Astrocyte of the cerebellum (primary cell): ENCODE measurements at regions not wholly inside any gene's neighbourhood (a gene's known extent, or its start where the extent isn't known, plus 50 kb on each side); places are given as distances from the start of the nearest gene placed in this dataset.

ENCODE experiments used
- DNase-seq: peaks from one replicate; pipeline ENCODE4 v3.0.0-alpha.2; 2011; ENCODE audit warnings: low read depth
- H3K4me3 ChIP-seq: 2 replicates; pipeline ENCODE4 v1.5.1; 2011; ENCODE audit warnings: mild to moderate bottlenecking, low read depth, low read length, moderate library complexity
- CTCF ChIP-seq: IDR thresholded peaks from 2 replicates; pipeline ENCODE4 v1.5.1; 2012; ENCODE audit warnings: low read length, low read depth, moderate library complexity, mild to moderate bottlenecking; ENCODE audit errors: missing control alignments
- in situ Hi-C: cut with HindIII; loops from 2 replicates; pipeline ENCODE4 v1.10.0; 2017; ENCODE audit warnings: low sequenced_read_pairs

GRCh38 chr3:117660941-117661817 lies 951.6 kb downstream of the TUSC7 start:
- in situ Hi-C loops, result no loop called here
- TF ChIP-seq CTCF, result no peak
- peak; percentile 94 for DNase-seq
- no peak overlapping the region for H3K4me3 ChIP-seq

- TF ChIP-seq CTCF, result no peak
- no peak for DNase-seq
- no peak overlapping the region for H3K4me3 ChIP-seq
- in situ Hi-C loops, result no loop called here
Measured at GRCh38 chr3:117661818-117662095, 952.2 kb downstream of the TUSC7 start.

- no peak overlapping the region for H3K4me3 ChIP-seq
- no peak for TF ChIP-seq CTCF
- no peak for DNase-seq
- in situ Hi-C loops, result no loop called here
Measured at GRCh38 chr3:117665296-117665695, 955.7 kb downstream of the TUSC7 start.

GRCh38 chr3:117666325-117666724 lies 956.7 kb downstream of the TUSC7 start:
- in situ Hi-C loops, result no loop called here
- no peak for DNase-seq
- H3K4me3 ChIP-seq, result no peak overlapping the region
- TF ChIP-seq CTCF, result no peak

- no peak for DNase-seq
- TF ChIP-seq CTCF, result no peak
- no peak overlapping the region for H3K4me3 ChIP-seq
- in situ Hi-C loops, result no loop called here
Measured at GRCh38 chr3:117666812-117667211, 957.2 kb downstream of the TUSC7 start.

- no peak for TF ChIP-seq CTCF
- in situ Hi-C loops, result no loop called here
- no peak for DNase-seq
- H3K4me3 ChIP-seq, result no peak overlapping the region
Measured at GRCh38 chr3:117669774-117670173, 960.2 kb downstream of the TUSC7 start.
